ENCODE measurements at regions not wholly inside any gene's neighbourhood (a gene's known extent, or its start where the extent isn't known, plus 50 kb on each side); places are given as distances from the start of the nearest gene placed in this dataset.

- TF ChIP-seq POLR2AphosphoS5 (IDR thresholded peaks at IDR 0.05; ENCODE audit: low read depth) (no peak), REST (IDR thresholded peaks at IDR 0.05; ENCODE audit: insufficient replicate concordance, low read depth) (no peak), CTCF (IDR thresholded peaks at IDR 0.05; ENCODE audit: insufficient read depth, low read length) (no peak)
Observed at GRCh38 chrX:138859421-138859820, 147.9 kb upstream of the FGF13 start.

Data from HL-60 (cell line).